Common myeloid progenitor, CD34-positive (primary cell): ENCODE measurements at regions not wholly inside any gene's neighbourhood (a gene's known extent, or its start where the extent isn't known, plus 50 kb on each side); places are given as distances from the start of the nearest gene placed in this dataset.

ENCODE experiments used
- CTCF ChIA-PET: fragments of 350-600 bp; sonication (Branson Sonifier 250); formaldehyde crosslinking; loops from one replicate; lab custom pipeline; 2021; ENCODE audit warnings: antibody characterized with exemption; lab: Charles Lee
- POLR2A ChIA-PET: fragments of 350-600 bp; sonication (Branson Sonifier 250); formaldehyde crosslinking; loops from one replicate; lab custom pipeline; 2021; ENCODE audit warnings: antibody characterized with exemption; lab: Charles Lee
- DNase-seq, 3 donors: peaks; one replicate each; pipeline versions ENCODE4 v3.0.0 to v3.0.0-alpha.2; 2013
- H3K27ac ChIP-seq, 2 experiments: 1 replicate in 1 of 2; 2 replicates in 1 of 2; pipeline ENCODE4 v1.7.0; 2013; ENCODE audit warnings: inconsistent platforms in 2 of 2, low read length in 2 of 2, mild to moderate bottlenecking in 2 of 2, low read depth in 1 of 2, moderate library complexity in 1 of 2; ENCODE audit not compliant: severe bottlenecking in 2 of 2, insufficient read depth in 1 of 2, poor library complexity in 1 of 2
- H3K27me3 ChIP-seq, 5 experiments: replicated peaks in 2 of 5; 1 replicate in 3 of 5; 2 replicates in 2 of 5; pipeline versions ENCODE4 v1.6.1 to v1.7.0; 2013; ENCODE audit warnings: low read length in 4 of 5, mild to moderate bottlenecking in 2 of 5, moderate library complexity in 2 of 5, inconsistent platforms in 1 of 5; ENCODE audit not compliant: insufficient read depth in 5 of 5, control insufficient read depth in 4 of 5
- H3K36me3 ChIP-seq, 4 experiments: 1 replicate in 2 of 4; 2 replicates in 2 of 4; pipeline versions ENCODE4 v1.6.1 to v1.7.0; 2013; ENCODE audit warnings: low read length in 3 of 4, control low read depth in 1 of 4, mild to moderate bottlenecking in 1 of 4; ENCODE audit not compliant: control insufficient read depth in 4 of 4, insufficient read depth in 4 of 4
- H3K4me1 ChIP-seq, 4 experiments: 1 replicate in 3 of 4; 2 replicates in 1 of 4; pipeline versions ENCODE4 v1.6.1 to v1.7.1; 2013; ENCODE audit warnings: low read length in 3 of 4, mild to moderate bottlenecking in 3 of 4, control low read depth in 1 of 4, inconsistent platforms in 1 of 4, moderate library complexity in 1 of 4; ENCODE audit not compliant: control insufficient read depth in 4 of 4, insufficient read depth in 4 of 4; ENCODE audit errors: control extremely low read depth in 1 of 4
- H3K4me3 ChIP-seq, 7 experiments: 1 replicate in 4 of 7; 2 replicates in 3 of 7; pipeline versions ENCODE4 v1.5.1 to v1.7.0; 2013; ENCODE audit warnings: mild to moderate bottlenecking in 7 of 7, low read length in 6 of 7, moderate library complexity in 6 of 7, inconsistent platforms in 2 of 7, low read depth in 2 of 7, control low read depth in 1 of 7; ENCODE audit not compliant: insufficient read depth in 4 of 7, control insufficient read depth in 1 of 7; ENCODE audit errors: extremely low read depth in 1 of 7
- H3K9me3 ChIP-seq, 5 experiments: 1 replicate in 4 of 5; 2 replicates in 1 of 5; pipeline versions ENCODE4 v1.6.1 to v1.7.1; 2013; ENCODE audit warnings: low read length in 4 of 5, mild to moderate bottlenecking in 2 of 5, inconsistent platforms in 1 of 5, low read depth in 1 of 5, moderate library complexity in 1 of 5; ENCODE audit not compliant: control insufficient read depth in 4 of 5, insufficient read depth in 2 of 5; ENCODE audit errors: control extremely low read depth in 1 of 5
- WGBS: methylation state at CpG from one replicate; pipeline ENCODE4 v1.1.5; 2013; ENCODE audit not compliant: insufficient coverage; 5-methylcytosine and 5-hydroxymethylcytosine counted together

GRCh38 chr11:127395034-127395433 is 394.5 kb upstream of the KIRREL3 start:
- POLR2A ChIA-PET, result no interaction called here
- Histone ChIP-seq H3K27me3 (peaks cover 0 to 7% (median 0%) of the 10 kb centered on the region in 5 experiments), H3K36me3 (no peaks in the 10 kb centered on the region), H3K9me3 (peaks cover 0 to 2% (median 0%) of the 10 kb centered on the region in 5 experiments), H3K4me1 (no peaks in the 10 kb centered on the region), H3K4me3 (no peak overlapping the region), H3K27ac (no peak overlapping the region)
- 89% methylated on average over 2 of the region's 5 CpGs for WGBS
- DNase-seq, result no peak
- CTCF ChIA-PET, result no interaction called here

GRCh38 chr11:127393460-127393997 is 393.0 kb upstream of the KIRREL3 start:
- 83% methylated on average over 2 of the region's 4 CpGs for WGBS
- H3K4me3 ChIP-seq, result no peak overlapping the region
- peaks cover 0 to 10% (median 0%) of the 10 kb centered on the region in 5 experiments for H3K27me3 ChIP-seq
- ChIA-PET POLR2A (no interaction called here), CTCF (no interaction called here)
- no peak overlapping the region for H3K27ac ChIP-seq
- H3K9me3 ChIP-seq, result peaks cover 0 to 2% (median 0%) of the 10 kb centered on the region in 5 experiments
- no peaks in the 10 kb centered on the region for H3K36me3 ChIP-seq
- no peak for DNase-seq
- no peaks in the 10 kb centered on the region for H3K4me1 ChIP-seq

GRCh38 chr11:127392575-127392974 is 392.0 kb upstream of the KIRREL3 start:
- POLR2A ChIA-PET, result no interaction called here
- Histone ChIP-seq H3K4me3 (no peak overlapping the region), H3K9me3 (peaks cover 0 to 2% (median 0%) of the 10 kb centered on the region in 5 experiments), H3K36me3 (no peaks in the 10 kb centered on the region), H3K27ac (no peak overlapping the region), H3K4me1 (no peaks in the 10 kb centered on the region), H3K27me3 (peaks cover 0 to 11% (median 1%) of the 10 kb centered on the region in 5 experiments)
- 100% methylated on average over 1 of the region's 2 CpGs for WGBS
- CTCF ChIA-PET, result no interaction called here
- no peak for DNase-seq

DNA sequence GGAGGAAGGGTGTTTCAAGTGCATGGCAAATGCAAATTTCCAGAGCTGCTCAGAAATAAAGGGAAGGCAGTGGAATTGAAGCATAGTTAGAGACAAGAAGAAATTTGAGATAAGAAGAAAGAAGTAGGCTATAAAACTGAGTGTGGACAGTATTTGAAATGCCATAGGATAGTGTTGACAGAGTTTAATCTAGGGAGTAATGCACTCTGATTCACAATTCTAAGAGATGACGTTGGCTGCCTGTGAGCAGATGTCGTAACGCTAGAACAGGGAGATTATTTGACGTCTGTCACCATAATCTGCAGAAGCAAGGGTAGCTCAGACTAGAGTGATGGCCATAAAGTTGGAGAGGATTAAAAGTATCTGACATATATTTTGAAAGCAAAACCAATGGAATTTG is 389.9 kb upstream of the KIRREL3 start:
- WGBS, result no CpG with 5 or more reads among the region's 4 CpGs
- CTCF ChIA-PET, result no interaction called here

DNA sequence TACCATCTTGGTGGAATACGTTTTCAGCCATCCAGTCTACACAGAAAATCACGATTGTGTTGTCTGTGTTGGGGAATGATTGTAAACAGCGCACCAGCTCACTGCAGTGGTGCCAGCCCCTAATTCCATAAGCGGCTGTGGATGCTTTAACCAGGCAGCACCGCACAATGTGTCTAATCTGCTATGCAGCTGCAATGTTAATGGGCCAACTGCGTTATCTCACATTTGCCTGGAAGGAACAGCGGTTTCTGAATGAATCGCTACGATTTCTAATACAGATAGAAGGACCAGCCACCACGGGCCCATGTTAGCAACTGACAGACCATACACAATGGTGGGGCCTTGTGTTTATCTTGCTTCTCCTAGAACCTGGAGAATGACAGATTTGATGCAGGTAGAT is 384.5 kb upstream of the KIRREL3 start:
- CTCF ChIA-PET, result no interaction called here
- Histone ChIP-seq H3K27ac (no peak overlapping the region), H3K9me3 (no peaks in the 10 kb centered on the region), H3K27me3 (peaks cover 0 to 20% (median 4%) of the 10 kb centered on the region in 5 experiments), H3K4me3 (no peak overlapping the region), H3K36me3 (no peaks in the 10 kb centered on the region), H3K4me1 (no peaks in the 10 kb centered on the region)
- no peak for DNase-seq
- WGBS, result 96% methylated on average over 9 of the region's 10 CpGs
- POLR2A ChIA-PET, result no interaction called here

More for the DNA sequence above, 389.9 kb upstream of the KIRREL3 start:
- no peak for DNase-seq
- Histone ChIP-seq H3K27ac (no peak overlapping the region), H3K9me3 (no peaks in the 10 kb centered on the region), H3K4me1 (no peaks in the 10 kb centered on the region), H3K27me3 (peaks cover 0 to 16% (median 3%) of the 10 kb centered on the region in 5 experiments), H3K36me3 (no peaks in the 10 kb centered on the region), H3K4me3 (no peak overlapping the region)
- POLR2A ChIA-PET, result no interaction called here

- WGBS, result 100% methylated on average over 3 of the region's 3 CpGs
- Histone ChIP-seq H3K4me3 (no peak overlapping the region), H3K9me3 (no peaks in the 10 kb centered on the region), H3K27me3 (peaks cover 0 to 17% (median 3%) of the 10 kb centered on the region in 5 experiments), H3K36me3 (no peaks in the 10 kb centered on the region), H3K27ac (no peak overlapping the region), H3K4me1 (no peaks in the 10 kb centered on the region)
- ChIA-PET POLR2A (no interaction called here), CTCF (no interaction called here)
- no peak for DNase-seq
These were observed 382.5 kb upstream of the KIRREL3 start for GRCh38 chr11:127383026-127383425.

GRCh38 chr11:127381247-127381646 is 380.7 kb upstream of the KIRREL3 start:
- ChIA-PET CTCF (no interaction called here), POLR2A (no interaction called here)
- Histone ChIP-seq H3K27ac (no peak overlapping the region), H3K27me3 (peaks cover 0 to 13% (median 2%) of the 10 kb centered on the region in 5 experiments), H3K4me3 (no peak overlapping the region), H3K36me3 (no peaks in the 10 kb centered on the region), H3K9me3 (no peaks in the 10 kb centered on the region), H3K4me1 (no peaks in the 10 kb centered on the region)
- DNase-seq, result no peak
- 100% methylated on average over 1 of the region's 3 CpGs for WGBS
